ENCODE measurements at regions not wholly inside any gene's neighbourhood (a gene's known extent, or its start where the extent isn't known, plus 50 kb on each side); places are given as distances from the start of the nearest gene placed in this dataset.

GRCh38 chr1:216814576-216815259 lies 91.5 kb upstream of the ESRRG start:
- TF ChIP-seq FOXP2 (optimal IDR thresholded peaks at IDR 0.05; ENCODE audit: borderline replicate concordance, extremely low read depth, extremely low read length, insufficient read depth), result no peak
- no peak for TF ChIP-seq POLR2AphosphoS5 (IDR thresholded peaks at IDR 0.05; ENCODE audit: low read depth, low read length)
- no peak for TF ChIP-seq REST (IDR thresholded peaks at IDR 0.05; ENCODE audit: insufficient read depth in 1 of 2, low read depth in 2 of 2, low read length in 2 of 2)
- TF ChIP-seq TAF1 (IDR thresholded peaks at IDR 0.05; ENCODE audit: borderline replicate concordance, insufficient read depth, low read length), result no peak
- TF ChIP-seq SIN3A (IDR thresholded peaks at IDR 0.05; ENCODE audit: borderline replicate concordance, insufficient read depth, low read length), result no peak

GRCh38 chr1:216812966-216813365 lies 89.7 kb upstream of the ESRRG start:
- TF ChIP-seq FOXP2 (optimal IDR thresholded peaks at IDR 0.05; ENCODE audit: borderline replicate concordance, extremely low read depth, extremely low read length, insufficient read depth), result no peak
- TF ChIP-seq TAF1 (IDR thresholded peaks at IDR 0.05; ENCODE audit: borderline replicate concordance, insufficient read depth, low read length), result no peak
- TF ChIP-seq REST (IDR thresholded peaks at IDR 0.05; ENCODE audit: insufficient read depth in 1 of 2, low read depth in 2 of 2, low read length in 2 of 2), result no peak
- no peak for TF ChIP-seq POLR2AphosphoS5 (IDR thresholded peaks at IDR 0.05; ENCODE audit: low read depth, low read length)
- TF ChIP-seq SIN3A (IDR thresholded peaks at IDR 0.05; ENCODE audit: borderline replicate concordance, insufficient read depth, low read length), result no peak

GRCh38 chr1:216809649-216810048 lies 86.4 kb upstream of the ESRRG start:
- no peak for TF ChIP-seq TAF1 (IDR thresholded peaks at IDR 0.05; ENCODE audit: borderline replicate concordance, insufficient read depth, low read length)
- TF ChIP-seq POLR2AphosphoS5 (IDR thresholded peaks at IDR 0.05; ENCODE audit: low read depth, low read length), result no peak
- TF ChIP-seq FOXP2 (optimal IDR thresholded peaks at IDR 0.05; ENCODE audit: borderline replicate concordance, extremely low read depth, extremely low read length, insufficient read depth), result no peak
- TF ChIP-seq SIN3A (IDR thresholded peaks at IDR 0.05; ENCODE audit: borderline replicate concordance, insufficient read depth, low read length), result no peak
- no peak for TF ChIP-seq REST (IDR thresholded peaks at IDR 0.05; ENCODE audit: insufficient read depth in 1 of 2, low read depth in 2 of 2, low read length in 2 of 2)

GRCh38 chr1:216807696-216808095 lies 84.5 kb upstream of the ESRRG start:
- TF ChIP-seq POLR2AphosphoS5 (IDR thresholded peaks at IDR 0.05; ENCODE audit: low read depth, low read length), result no peak
- no peak for TF ChIP-seq REST (IDR thresholded peaks at IDR 0.05; ENCODE audit: insufficient read depth in 1 of 2, low read depth in 2 of 2, low read length in 2 of 2)
- no peak for TF ChIP-seq SIN3A (IDR thresholded peaks at IDR 0.05; ENCODE audit: borderline replicate concordance, insufficient read depth, low read length)
- TF ChIP-seq TAF1 (IDR thresholded peaks at IDR 0.05; ENCODE audit: borderline replicate concordance, insufficient read depth, low read length), result no peak
- no peak for TF ChIP-seq FOXP2 (optimal IDR thresholded peaks at IDR 0.05; ENCODE audit: borderline replicate concordance, extremely low read depth, extremely low read length, insufficient read depth)

Data from PFSK-1 (cell line).